HG03095 (cell line): ENCODE measurements at regions not wholly inside any gene's neighbourhood (a gene's known extent, or its start where the extent isn't known, plus 50 kb on each side); places are given as distances from the start of the nearest gene placed in this dataset.
"Not testable (repeated sequence)": the region's sequence is repeated elsewhere in the genome, so short reads cannot be mapped to it uniquely, and the experiment has no call there.

Experiments
- ATAC-seq: cut with Tn5 transposase; IDR thresholded peaks from one replicate; pipeline ENCODE4 v1.9.1; 2021; ENCODE audit warnings: moderate library complexity; ENCODE audit not compliant: unreplicated experiment

DNA sequence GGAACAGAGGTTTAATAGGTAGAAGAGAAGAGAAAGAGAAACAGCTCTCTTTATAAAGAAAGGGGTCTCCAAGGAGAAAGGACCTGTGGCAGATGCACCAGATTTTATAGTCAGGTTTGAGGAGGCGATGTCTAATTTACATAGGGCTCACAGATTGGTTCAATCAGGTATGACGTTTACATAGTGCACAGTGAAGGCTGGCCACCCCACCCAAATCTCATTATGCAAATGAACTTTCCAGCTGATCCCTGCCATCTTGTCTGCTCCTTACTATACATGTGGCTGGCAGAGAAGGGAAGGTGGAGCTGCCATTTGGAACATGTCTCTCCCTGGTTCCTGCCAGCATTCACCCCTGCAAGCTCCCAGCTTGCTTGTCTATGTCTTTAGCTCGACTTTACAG lies 557.8 kb downstream of the SUCLG1 start:
- ATAC-seq = no peak

DNA sequence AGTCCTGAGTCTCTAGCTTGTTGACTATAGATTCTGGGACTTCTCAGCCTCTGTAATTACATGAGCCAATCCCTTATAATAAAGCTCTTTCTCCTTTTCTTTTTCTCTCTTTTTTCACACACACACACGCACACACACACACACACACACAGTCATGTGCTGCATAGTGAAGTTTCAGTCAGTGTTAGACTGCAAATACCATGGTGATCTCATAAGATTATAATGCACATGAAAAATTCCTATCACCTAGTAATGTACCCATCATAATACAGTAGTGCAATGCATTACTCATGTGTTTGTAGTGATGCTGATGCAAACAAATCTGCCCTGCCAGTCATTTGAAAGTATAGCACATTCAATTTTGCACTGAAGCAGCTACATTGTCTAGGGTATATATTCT lies 558.2 kb downstream of the SUCLG1 start:
- ATAC-seq = no peak

GRCh38 chr2:83899271-83899670 lies 559.8 kb downstream of the SUCLG1 start:
- ATAC-seq = no peak

GRCh38 chr2:83894976-83895375 lies 564.1 kb downstream of the SUCLG1 start:
- ATAC-seq = no peak

DNA sequence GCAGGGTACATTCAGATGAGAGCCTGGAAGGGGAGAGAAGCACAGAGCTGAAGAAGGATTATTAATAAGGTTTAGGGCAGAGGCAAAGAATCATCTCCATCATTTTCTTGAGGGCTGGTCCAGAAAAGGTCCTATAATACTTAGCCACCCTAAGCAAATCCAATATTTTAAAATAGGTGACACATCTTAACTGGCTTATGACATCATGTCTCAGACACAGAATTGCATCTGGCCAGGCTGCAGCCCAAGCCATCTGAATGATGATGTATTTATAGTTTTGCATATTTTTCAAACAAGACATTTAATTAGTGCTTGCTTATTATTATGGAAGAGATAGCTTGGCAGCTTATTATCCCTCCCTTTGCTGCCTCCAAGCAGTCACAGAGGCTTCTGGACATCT lies 571.3 kb downstream of the SUCLG1 start:
- no peak for ATAC-seq

DNA sequence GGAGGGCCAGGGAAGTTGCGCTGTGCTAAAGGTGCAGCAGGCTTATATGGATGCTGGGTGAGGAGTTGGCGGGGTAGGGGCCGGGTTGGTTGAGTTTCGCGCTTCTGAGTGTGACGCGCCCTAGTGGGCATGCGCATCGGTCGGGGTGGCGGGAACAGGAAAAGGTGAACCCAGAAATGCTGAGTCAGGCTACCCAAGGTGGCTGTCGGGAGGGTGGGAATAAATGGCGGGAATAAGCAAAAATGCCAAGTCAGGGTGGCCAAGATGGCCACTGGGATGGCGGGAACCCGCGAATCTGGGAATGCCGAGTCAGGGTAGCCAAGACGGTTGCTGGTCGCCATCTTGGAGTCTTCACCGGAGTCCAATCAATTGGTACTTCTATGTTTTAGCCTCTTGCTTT lies 580.0 kb downstream of the SUCLG1 start:
- ATAC-seq = no peak

DNA sequence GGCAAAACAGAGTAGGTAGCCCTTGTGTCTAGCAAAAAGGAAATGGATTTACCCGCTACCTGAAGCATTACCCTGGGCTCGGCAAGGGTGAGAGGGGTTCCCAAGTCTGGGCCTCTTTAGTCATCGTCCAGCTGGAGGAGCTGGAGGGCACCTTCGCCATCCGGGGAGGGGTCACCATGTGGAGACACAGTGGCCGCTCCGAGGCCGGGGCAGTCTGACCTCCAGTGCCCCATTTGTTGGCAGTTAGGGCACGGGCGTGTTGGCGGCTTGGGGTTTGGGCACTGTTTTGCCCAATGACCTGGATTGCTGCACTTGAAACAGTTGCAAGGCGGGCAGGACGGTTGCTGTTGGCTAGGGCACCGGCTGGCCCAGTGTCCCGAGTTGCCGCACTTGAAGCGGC lies 581.8 kb downstream of the SUCLG1 start:
- ATAC-seq = not testable (repeated sequence)

GRCh38 chr2:83874712-83875430 lies 584.2 kb downstream of the SUCLG1 start:
- no peak for ATAC-seq

DNA sequence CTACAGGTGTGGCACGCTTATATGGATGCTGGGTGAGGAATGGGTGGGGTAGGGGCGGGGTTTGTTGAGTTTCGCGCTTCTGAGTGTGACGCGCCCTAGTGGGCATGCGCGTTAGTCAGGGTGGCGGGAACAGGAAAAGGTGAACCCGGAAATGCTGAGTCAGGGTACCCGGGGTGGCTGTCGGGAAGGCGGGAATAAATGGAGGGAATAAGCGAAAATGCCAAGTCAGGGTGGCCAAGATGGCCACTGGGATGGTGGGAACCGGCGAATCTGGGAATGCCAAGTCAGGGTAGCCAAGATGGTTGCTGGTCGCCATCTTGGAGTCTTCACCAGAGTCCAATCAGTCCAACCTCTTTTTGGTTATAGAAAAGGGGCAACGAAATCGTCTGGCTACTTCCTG lies 585.0 kb downstream of the SUCLG1 start:
- ATAC-seq = no peak

- ATAC-seq = no peak
These were observed 586.0 kb downstream of the SUCLG1 start for GRCh38 chr2:83873110-83873509.

DNA sequence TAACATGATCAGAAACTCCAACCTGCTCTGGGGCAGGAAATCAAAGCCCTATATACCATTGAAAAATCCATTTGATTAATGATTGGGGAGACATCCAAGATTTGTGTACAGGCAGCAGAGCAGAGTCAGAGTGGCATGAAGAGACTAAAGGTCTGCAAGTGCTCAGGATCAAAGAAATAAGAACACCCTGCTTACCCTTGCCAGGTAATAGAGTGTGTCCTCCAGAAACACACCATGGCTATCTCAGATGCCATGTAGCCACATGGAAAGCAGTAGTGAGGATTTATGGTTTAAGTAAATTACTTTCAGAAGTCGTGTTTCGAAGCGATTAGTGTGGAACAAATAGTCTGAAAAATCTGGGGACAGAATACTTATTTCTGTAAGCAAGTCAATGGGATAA lies 592.9 kb downstream of the SUCLG1 start:
- no peak for ATAC-seq

DNA sequence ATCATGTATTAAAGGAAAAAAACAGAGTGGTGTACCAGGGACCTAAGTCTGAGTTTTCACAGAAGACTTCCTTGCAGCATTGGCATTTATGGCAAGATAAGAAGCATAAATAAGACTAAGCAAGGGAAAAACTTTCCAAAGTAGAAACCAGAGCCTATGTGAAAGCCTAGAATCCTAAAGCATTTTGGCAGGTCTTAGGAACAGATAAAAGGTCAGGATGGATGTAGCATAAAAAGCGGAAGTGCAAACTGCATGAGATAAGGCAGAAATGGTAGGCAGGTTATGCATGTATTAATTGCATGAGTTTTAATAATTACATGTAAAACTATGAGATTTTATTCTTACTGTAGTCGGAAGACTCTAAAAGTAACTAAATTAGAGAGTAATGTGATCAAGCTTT lies 596.5 kb downstream of the SUCLG1 start:
- ATAC-seq = no peak

DNA sequence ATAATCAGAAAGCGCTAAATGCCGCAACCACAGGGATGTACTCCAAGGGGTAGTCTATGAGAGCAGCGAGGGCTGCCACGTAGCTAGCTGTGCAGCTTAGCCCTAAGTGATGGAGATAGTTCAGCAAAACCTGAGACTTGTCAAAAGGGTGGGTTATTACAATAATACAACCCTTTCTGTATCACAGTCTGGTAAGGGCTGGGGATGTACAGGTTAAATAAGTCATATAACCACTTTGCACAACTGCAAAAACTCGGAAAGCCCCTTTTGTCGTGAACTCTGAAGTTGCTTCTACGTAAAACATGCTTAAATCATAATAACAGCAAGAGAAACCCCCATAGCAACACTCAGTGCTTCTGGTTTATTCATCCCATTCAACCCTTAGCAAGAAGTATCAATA lies 598.8 kb downstream of the SUCLG1 start:
- no peak for ATAC-seq

DNA sequence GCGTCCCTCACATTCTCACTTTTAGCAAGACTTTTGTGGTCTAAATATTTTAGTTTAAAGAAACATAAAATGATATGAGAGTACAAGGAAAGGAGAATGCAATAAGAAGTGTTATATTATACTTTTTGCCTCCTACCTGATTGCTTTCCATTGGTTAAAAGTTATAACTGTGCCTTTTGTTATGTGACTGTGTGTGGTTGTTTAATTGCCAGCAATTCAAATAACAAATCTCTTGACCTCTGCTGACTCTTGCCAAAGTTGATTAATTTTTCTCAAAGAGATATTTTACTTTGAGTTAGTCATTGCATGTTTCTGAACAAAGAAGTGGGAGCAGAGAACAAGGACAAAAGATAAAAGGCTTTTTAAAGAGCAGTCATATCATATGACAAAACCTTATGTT lies 599.5 kb downstream of the SUCLG1 start:
- ATAC-seq = no peak

DNA sequence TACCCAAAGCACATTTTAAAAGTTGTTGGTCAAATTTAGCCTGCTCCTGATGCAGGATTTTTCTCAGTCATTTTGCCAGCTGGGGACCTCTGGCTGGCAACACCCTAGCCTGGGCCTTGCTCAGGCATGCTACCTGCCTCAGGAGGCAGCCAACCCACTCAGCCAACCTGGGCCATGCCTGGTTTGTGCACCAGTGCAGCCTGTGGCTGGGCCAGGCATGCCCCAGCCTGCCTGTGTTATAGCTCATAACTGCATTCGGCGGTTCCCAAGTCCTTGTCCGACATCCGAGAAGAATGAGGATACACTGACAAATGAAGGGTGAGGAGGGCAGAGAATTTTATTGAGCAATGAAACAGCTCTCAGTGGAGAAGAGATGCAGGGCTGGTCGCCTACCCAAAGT lies 608.0 kb downstream of the SUCLG1 start:
- ATAC-seq = no peak

GRCh38 chr2:83850071-83850725 lies 608.9 kb downstream of the SUCLG1 start:
- no peak for ATAC-seq

GRCh38 chr2:83844490-83844889 lies 614.6 kb downstream of the SUCLG1 start:
- ATAC-seq = no peak

GRCh38 chr2:83842421-83842820 lies 616.7 kb downstream of the SUCLG1 start:
- no peak for ATAC-seq

DNA sequence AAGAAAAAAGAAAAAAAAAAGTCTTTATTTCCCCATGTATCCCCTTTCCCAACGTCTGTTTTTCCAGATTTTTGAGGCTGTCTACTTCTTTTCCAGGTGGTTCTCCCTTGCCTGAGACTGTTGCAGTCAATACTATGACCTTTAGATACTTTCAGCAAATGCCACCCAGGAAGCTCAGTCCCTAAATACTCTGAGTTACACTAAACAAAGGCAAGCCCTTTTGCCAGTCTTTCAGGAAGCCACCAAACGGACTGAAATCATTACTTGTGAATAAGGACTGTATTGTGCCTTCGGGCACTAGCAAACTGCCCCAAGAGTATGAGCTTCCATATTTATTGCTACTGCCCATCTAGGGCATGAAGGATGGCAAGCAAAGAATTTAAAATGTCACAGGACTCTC lies 621.3 kb downstream of the SUCLG1 start:
- ATAC-seq = no peak

GRCh38 chr2:83827618-83828017 lies 631.5 kb downstream of the SUCLG1 start:
- ATAC-seq = no peak

DNA sequence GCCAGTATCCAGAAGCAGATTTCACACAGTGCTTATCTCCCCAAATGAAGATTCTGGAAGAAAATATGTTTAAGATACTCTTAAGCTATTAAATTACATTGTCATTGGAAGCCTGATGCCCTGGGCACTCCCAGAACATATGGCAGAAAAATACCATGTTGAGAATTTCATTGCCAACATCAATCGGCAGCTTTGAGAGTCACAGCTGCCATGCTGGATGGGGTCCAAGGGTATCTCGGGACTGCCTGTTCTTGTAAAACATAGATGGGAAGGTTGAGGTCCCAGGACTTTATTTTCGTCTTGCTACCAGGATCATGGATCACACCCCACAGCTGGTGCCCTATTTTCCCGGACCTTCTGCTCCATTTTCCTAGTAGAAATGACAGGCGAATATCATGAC lies 632.5 kb downstream of the SUCLG1 start:
- ATAC-seq = no peak

- no peak for ATAC-seq
These were observed 635.9 kb downstream of the SUCLG1 start for GRCh38 chr2:83823229-83823628.

DNA sequence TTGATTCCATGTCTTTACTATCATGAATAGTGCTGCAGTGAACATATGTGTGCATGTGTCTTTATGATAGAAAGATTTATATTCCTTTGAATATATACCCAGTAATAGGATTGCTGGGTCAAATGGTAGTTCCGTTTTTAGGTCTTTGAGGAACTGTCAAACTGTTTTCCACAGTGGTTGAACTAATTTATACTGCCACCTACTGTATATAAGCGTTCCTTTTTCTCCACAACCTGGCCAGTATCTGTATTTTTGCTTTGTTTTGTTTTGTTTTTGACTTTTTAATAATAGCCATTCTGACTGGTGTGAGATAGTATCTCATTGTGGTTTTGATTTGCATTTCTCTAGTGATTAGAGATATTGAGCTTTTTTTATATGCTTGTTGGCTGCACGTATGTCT lies 641.6 kb downstream of the SUCLG1 start:
- ATAC-seq = no peak
